ACC112 (cell line): ENCODE measurements at regions not wholly inside any gene's neighbourhood (a gene's known extent, or its start where the extent isn't known, plus 50 kb on each side); places are given as distances from the start of the nearest gene placed in this dataset.
"Not testable (repeated sequence)": the region's sequence is repeated elsewhere in the genome, so short reads cannot be mapped to it uniquely, and the experiment has no call there.

Experiments used
- H2AFZ ChIP-seq: fragments of 200-600 bp; sonication (generic); one replicate; pipeline ENCODE4 v1.6.0; 2017; ENCODE audit warnings: antibody characterized with exemption, low read length; ENCODE audit not compliant: unreplicated experiment
- H3K27ac ChIP-seq: fragments of 200-600 bp; sonication (generic); 2 replicates; pipeline ENCODE4 v1.5.1; 2014; ENCODE audit warnings: low read depth, mild to moderate bottlenecking, antibody characterized with exemption, low read length, moderate library complexity
- H3K27me3 ChIP-seq: fragments of 200-600 bp; sonication (generic); 2 replicates; pipeline ENCODE4 v1.6.1; 2014; ENCODE audit warnings: mild to moderate bottlenecking, antibody characterized with exemption, low read length, moderate library complexity, mixed read lengths; ENCODE audit not compliant: insufficient read depth
- H3K36me3 ChIP-seq: fragments of 200-600 bp; sonication (generic); 2 replicates; pipeline ENCODE4 v1.6.1; 2016; ENCODE audit warnings: mild to moderate bottlenecking, antibody characterized with exemption, low read length, moderate library complexity, mixed read lengths; ENCODE audit not compliant: insufficient read depth
- H3K4me1 ChIP-seq: fragments of 200-600 bp; sonication (generic); one replicate; pipeline ENCODE4 v1.6.1; 2016; ENCODE audit warnings: low read length, mixed read lengths; ENCODE audit not compliant: insufficient read depth, unreplicated experiment, control insufficient read depth
- H3K4me3 ChIP-seq: fragments of 200-600 bp; sonication (generic); 2 replicates; pipeline ENCODE4 v1.5.1; 2014; ENCODE audit warnings: mild to moderate bottlenecking, low read depth, low read length
- H3K79me2 ChIP-seq: fragments of 200-600 bp; sonication (generic); one replicate; pipeline ENCODE4 v1.6.0; 2016; ENCODE audit warnings: low read length; ENCODE audit not compliant: control insufficient read depth, unreplicated experiment, insufficient read depth

GRCh38 chr2:139605668-139606067 lies 825.5 kb upstream of the NXPH2 start:
- Histone ChIP-seq H3K4me3 (no peak overlapping the region), H3K27me3 (no peaks in the 10 kb centered on the region), H3K79me2 (no peaks in the 10 kb centered on the region), H3K4me1 (no peaks in the 10 kb centered on the region), H2AFZ (no peak overlapping the region), H3K27ac (no peak overlapping the region), H3K36me3 (no peaks in the 10 kb centered on the region)

GRCh38 chr2:139600166-139600565 lies 820.0 kb upstream of the NXPH2 start:
- no peak overlapping the region for H3K27ac ChIP-seq
- no peaks in the 10 kb centered on the region for H3K36me3 ChIP-seq
- no peaks in the 10 kb centered on the region for H3K27me3 ChIP-seq
- no peaks in the 10 kb centered on the region for H3K79me2 ChIP-seq
- no peak overlapping the region for H2AFZ ChIP-seq
- H3K4me3 ChIP-seq: no peak overlapping the region
- no peaks in the 10 kb centered on the region for H3K4me1 ChIP-seq

DNA sequence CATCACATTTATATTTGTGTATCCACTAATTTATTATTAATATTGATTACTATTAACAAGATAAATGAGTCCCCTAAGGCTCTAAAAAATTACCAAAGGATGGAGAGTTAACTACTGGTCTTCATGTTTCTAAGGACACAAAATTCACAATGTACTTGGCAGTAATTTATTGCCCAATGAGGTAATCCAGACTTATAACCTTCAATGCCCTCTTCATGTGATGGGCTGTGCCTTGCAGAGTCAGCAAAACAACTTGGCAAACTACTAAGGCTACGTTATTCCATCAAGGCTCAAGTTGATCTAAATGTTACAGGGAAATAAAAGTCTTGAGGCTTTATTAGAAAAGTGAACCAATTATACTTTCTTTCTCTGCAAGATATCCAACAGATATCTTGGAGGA lies 804.9 kb upstream of the NXPH2 start:
- Histone ChIP-seq H3K4me1 (no peaks in the 10 kb centered on the region), H3K27me3 (no peaks in the 10 kb centered on the region), H3K27ac (no peak overlapping the region), H3K36me3 (no peaks in the 10 kb centered on the region), H3K79me2 (no peaks in the 10 kb centered on the region), H3K4me3 (no peak overlapping the region), H2AFZ (no peak overlapping the region)

GRCh38 chr2:139574371-139574770 lies 794.2 kb upstream of the NXPH2 start:
- Histone ChIP-seq H3K27me3 (no peaks in the 10 kb centered on the region), H3K4me1 (no peaks in the 10 kb centered on the region), H3K4me3 (no peak overlapping the region), H3K27ac (no peak overlapping the region), H3K79me2 (no peaks in the 10 kb centered on the region), H3K36me3 (no peaks in the 10 kb centered on the region), H2AFZ (no peak overlapping the region)

GRCh38 chr2:139556789-139557188 lies 776.6 kb upstream of the NXPH2 start:
- no peaks in the 10 kb centered on the region for H3K27me3 ChIP-seq
- no peak overlapping the region for H3K4me3 ChIP-seq
- no peak overlapping the region for H2AFZ ChIP-seq
- H3K4me1 ChIP-seq: no peaks in the 10 kb centered on the region
- no peaks in the 10 kb centered on the region for H3K36me3 ChIP-seq
- H3K79me2 ChIP-seq: no peaks in the 10 kb centered on the region
- H3K27ac ChIP-seq: no peak overlapping the region

DNA sequence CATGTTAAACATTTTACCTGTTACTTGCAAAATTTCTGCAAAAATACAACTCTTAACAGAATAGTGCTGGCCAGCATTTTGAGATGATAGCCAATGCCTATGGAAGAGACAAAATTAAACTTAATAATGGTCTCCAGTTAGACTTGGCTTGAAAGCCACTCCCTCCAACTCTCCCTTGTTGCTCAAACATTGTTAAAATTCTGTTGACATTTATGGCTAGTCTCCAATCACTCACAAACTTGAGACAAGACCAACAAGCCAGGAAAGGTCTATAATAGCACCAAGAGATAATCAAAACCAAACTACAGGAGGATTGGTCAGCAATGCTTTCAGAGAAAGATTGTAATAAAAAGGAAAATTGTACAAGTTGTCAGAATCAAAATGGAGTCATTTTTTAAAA lies 770.7 kb upstream of the NXPH2 start:
- H3K4me3 ChIP-seq: no peak overlapping the region
- no peaks in the 10 kb centered on the region for H3K27me3 ChIP-seq
- H3K36me3 ChIP-seq: no peaks in the 10 kb centered on the region
- no peak overlapping the region for H3K27ac ChIP-seq
- no peak overlapping the region for H2AFZ ChIP-seq
- no peaks in the 10 kb centered on the region for H3K79me2 ChIP-seq
- no peaks in the 10 kb centered on the region for H3K4me1 ChIP-seq

GRCh38 chr2:139550341-139550740 lies 770.2 kb upstream of the NXPH2 start:
- Histone ChIP-seq H3K36me3 (no peaks in the 10 kb centered on the region), H3K4me1 (no peaks in the 10 kb centered on the region), H3K27me3 (no peaks in the 10 kb centered on the region), H3K4me3 (no peak overlapping the region), H3K79me2 (no peaks in the 10 kb centered on the region), H3K27ac (no peak overlapping the region), H2AFZ (no peak overlapping the region)

DNA sequence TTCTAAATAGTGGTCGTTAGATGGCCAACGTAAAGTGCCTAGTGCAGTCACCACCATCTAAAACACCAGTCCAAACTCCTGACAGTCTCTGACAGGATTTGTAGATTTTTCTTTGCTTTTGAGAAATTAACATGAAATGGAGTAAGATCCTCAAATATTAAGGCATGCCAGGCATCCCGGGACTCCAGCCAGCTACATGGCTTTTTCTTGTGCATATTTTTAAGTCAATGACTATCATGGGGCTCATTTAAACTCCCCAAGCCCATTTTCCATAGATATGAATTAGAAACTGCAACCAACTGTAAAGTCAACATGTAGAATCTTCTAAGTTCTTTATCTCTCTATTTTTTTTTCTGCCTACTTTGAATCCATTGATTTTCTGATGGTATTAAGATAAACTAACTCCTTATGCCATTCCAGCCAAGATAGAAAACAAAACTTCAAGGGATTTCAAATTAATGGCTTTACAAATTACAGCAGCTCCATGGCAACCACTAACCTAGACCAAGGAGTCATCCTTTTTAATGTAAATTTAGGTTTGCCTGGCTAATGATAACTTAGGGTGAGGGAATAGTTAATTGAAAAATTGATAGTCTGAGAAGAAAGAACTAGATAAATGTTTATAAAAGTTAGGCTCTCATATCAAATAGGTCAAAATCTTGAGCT lies 764.1 kb upstream of the NXPH2 start:
- no peaks in the 10 kb centered on the region for H3K36me3 ChIP-seq
- H3K27ac ChIP-seq: no peak overlapping the region
- no peaks in the 10 kb centered on the region for H3K27me3 ChIP-seq
- H3K4me3 ChIP-seq: no peak overlapping the region
- no peaks in the 10 kb centered on the region for H3K4me1 ChIP-seq
- no peak overlapping the region for H2AFZ ChIP-seq
- no peaks in the 10 kb centered on the region for H3K79me2 ChIP-seq

DNA sequence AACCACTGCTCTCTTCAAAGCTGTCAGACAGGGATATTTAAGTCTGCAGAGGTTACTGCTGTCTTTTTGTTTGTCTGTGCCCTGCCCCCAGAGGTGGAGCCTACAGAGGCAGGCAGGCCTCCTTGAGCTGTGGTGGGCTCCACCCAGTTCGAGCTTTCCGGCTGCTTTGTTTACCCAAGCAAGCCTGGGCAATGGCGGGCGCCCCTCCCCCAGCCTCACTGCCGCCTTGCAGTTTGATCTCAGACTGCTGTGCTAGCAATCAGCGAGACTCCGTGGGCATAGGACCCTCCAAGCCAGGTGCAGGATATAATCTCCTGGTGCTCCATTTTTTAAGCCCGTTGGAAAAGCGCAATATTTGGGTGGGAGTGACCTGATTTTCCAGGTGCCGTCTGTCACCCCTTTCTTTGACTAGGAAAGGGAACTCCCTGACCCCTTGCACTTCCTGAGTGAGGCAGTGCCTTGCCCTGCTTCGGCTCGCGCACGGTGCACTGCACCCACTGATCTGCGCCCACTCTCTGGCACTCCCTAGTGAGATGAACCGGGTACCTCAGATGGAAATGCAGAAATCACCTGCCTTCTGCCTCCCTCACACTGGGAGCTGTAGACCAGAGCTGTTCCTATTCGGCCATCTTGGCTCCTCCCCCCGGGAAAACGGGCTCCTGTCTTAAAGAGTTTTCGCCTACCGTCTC lies 758.3 kb upstream of the NXPH2 start:
- H2AFZ ChIP-seq, H3K4me3 ChIP-seq, H3K4me1 ChIP-seq, H3K79me2 ChIP-seq, H3K36me3 ChIP-seq, H3K27me3 ChIP-seq, H3K27ac ChIP-seq: not testable (repeated sequence)

GRCh38 chr2:139529080-139529479 lies 748.9 kb upstream of the NXPH2 start:
- H3K27ac ChIP-seq: no peak overlapping the region
- H3K36me3 ChIP-seq: no peaks in the 10 kb centered on the region
- no peaks in the 10 kb centered on the region for H3K79me2 ChIP-seq
- no peaks in the 10 kb centered on the region for H3K27me3 ChIP-seq
- no peaks in the 10 kb centered on the region for H3K4me1 ChIP-seq
- H2AFZ ChIP-seq: no peak overlapping the region
- no peak overlapping the region for H3K4me3 ChIP-seq

GRCh38 chr2:139526781-139527180 lies 746.6 kb upstream of the NXPH2 start:
- H3K27ac ChIP-seq: no peak overlapping the region
- H2AFZ ChIP-seq: no peak overlapping the region
- H3K36me3 ChIP-seq: no peaks in the 10 kb centered on the region
- H3K79me2 ChIP-seq: no peaks in the 10 kb centered on the region
- no peaks in the 10 kb centered on the region for H3K27me3 ChIP-seq
- no peaks in the 10 kb centered on the region for H3K4me1 ChIP-seq
- H3K4me3 ChIP-seq: no peak overlapping the region
